NCI-H510A treated with DMSO at 0.1 percent for 48 hours (cell line): ENCODE measurements at regions not wholly inside any gene's neighbourhood (a gene's known extent, or its start where the extent isn't known, plus 50 kb on each side); places are given as distances from the start of the nearest gene placed in this dataset.
"Not testable (repeated sequence)": the region's sequence is repeated elsewhere in the genome, so short reads cannot be mapped to it uniquely, and the experiment has no call there.

Experiments used
- DNase-seq: peaks from one replicate; lab custom pipeline; 2025; lab: John Stamatoyannopoulos, UW

- DNase-seq, result no peak
These were observed 57.6 kb downstream of the CCDC59 start for GRCh38 chr12:82300611-82301010.

GRCh38 chr12:82299319-82300025 lies 58.7 kb downstream of the CCDC59 start:
- DNase-seq, result no peak

GRCh38 chr12:82290415-82290814 lies 67.8 kb downstream of the CCDC59 start:
- DNase-seq, result no peak

- DNase-seq, result not testable (repeated sequence)
These were observed 76.9 kb downstream of the CCDC59 start for GRCh38 chr12:82281335-82281734.

GRCh38 chr12:82279536-82280058 lies 78.6 kb downstream of the CCDC59 start:
- peak; percentile 84 for DNase-seq

GRCh38 chr12:82277582-82277981 lies 80.6 kb downstream of the CCDC59 start:
- no peak for DNase-seq

- no peak for DNase-seq
These were observed 115.5 kb downstream of the CCDC59 start for GRCh38 chr12:82242729-82243128.

- no peak for DNase-seq
These were observed 132.3 kb downstream of the CCDC59 start for GRCh38 chr12:82225871-82226270.

GRCh38 chr12:82223426-82223825 lies 134.8 kb downstream of the CCDC59 start:
- DNase-seq, result no peak

GRCh38 chr12:82216475-82216874 lies 141.7 kb downstream of the CCDC59 start:
- no peak for DNase-seq

- DNase-seq, result no peak
These were observed 144.4 kb downstream of the CCDC59 start for GRCh38 chr12:82213761-82214160.

- no peak for DNase-seq
These were observed 147.3 kb downstream of the CCDC59 start for GRCh38 chr12:82210882-82211281.

GRCh38 chr12:82209533-82209932 lies 148.7 kb downstream of the CCDC59 start:
- DNase-seq, result no peak

- no peak for DNase-seq
These were observed 150.6 kb downstream of the CCDC59 start for GRCh38 chr12:82207556-82207955.

- no peak for DNase-seq
These were observed 155.1 kb downstream of the CCDC59 start for GRCh38 chr12:82203086-82203485.

GRCh38 chr12:82187595-82187994 lies 170.6 kb downstream of the CCDC59 start:
- no peak for DNase-seq

GRCh38 chr12:82187011-82187410 lies 171.2 kb downstream of the CCDC59 start:
- no peak for DNase-seq

GRCh38 chr12:82186282-82186681 lies 171.9 kb downstream of the CCDC59 start:
- no peak for DNase-seq

- no peak for DNase-seq
These were observed 173.3 kb downstream of the CCDC59 start for GRCh38 chr12:82184844-82185243.

- no peak for DNase-seq
These were observed 175.5 kb downstream of the CCDC59 start for GRCh38 chr12:82182601-82183190.

- peak; percentile 42 for DNase-seq
These were observed 181.3 kb downstream of the CCDC59 start for GRCh38 chr12:82176761-82177490.

GRCh38 chr12:82176026-82176425 lies 182.2 kb downstream of the CCDC59 start:
- DNase-seq, result peak; percentile 51

- peak; percentile 90 for DNase-seq
These were observed 183.3 kb downstream of the CCDC59 start for GRCh38 chr12:82174936-82175335.
